ENCODE measurements at regions not wholly inside any gene's neighbourhood (a gene's known extent, or its start where the extent isn't known, plus 50 kb on each side); places are given as distances from the start of the nearest gene placed in this dataset.

DNA sequence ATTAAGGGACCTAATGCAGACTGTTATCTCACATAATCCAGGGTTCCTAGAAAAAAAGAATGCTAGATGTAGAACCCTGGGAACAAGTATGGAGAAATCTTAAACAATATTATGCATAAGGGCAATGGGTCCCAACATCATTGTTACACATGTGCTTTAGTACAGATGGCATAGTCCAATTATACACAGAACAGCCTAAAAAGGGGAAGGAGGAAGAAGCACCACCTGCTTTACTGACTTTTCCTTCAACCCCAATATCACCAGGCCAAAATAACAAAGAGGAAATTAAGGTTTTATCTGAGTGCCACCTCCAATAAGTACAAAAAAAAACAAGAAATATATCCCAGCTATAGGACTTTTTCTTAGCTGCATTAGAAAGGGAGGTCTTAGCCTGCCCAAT, 211.9 kb downstream of the RPS4Y2 start:
- no peak for TF ChIP-seq CTCF (IDR thresholded peaks at IDR 0.05)
- no peak for TF ChIP-seq POLR2A (IDR thresholded peaks at IDR 0.05)
